ENCODE measurements at regions not wholly inside any gene's neighbourhood (a gene's known extent, or its start where the extent isn't known, plus 50 kb on each side); places are given as distances from the start of the nearest gene placed in this dataset.

DNA sequence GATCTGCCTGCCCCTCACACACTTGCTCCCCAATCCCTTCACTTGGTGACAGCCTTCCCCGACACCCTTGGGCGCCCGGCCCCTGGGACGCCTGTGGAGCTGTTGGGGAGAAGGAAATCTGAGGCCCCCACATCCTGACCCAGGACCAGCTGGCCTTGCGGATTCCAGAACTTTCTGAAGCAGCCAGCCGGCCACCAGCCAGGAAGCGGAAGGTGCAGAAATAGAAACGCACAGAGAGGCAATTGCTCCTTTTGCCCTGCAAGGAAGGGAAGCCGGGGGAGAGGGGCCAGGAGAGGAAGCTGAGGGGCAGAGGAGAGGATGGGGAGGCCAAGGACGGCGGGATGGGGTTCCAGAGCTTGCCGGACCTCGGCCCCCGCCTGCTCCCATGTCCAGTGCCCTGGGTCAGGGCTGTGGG is 66.7 kb upstream of the LINC01488 start:
- TF ChIP-seq NFYB (CRISPR knock-in tag; conservative IDR thresholded peaks at IDR 0.05; ENCODE audit: low read depth) = no peak
- TF ChIP-seq, protein P1, sequence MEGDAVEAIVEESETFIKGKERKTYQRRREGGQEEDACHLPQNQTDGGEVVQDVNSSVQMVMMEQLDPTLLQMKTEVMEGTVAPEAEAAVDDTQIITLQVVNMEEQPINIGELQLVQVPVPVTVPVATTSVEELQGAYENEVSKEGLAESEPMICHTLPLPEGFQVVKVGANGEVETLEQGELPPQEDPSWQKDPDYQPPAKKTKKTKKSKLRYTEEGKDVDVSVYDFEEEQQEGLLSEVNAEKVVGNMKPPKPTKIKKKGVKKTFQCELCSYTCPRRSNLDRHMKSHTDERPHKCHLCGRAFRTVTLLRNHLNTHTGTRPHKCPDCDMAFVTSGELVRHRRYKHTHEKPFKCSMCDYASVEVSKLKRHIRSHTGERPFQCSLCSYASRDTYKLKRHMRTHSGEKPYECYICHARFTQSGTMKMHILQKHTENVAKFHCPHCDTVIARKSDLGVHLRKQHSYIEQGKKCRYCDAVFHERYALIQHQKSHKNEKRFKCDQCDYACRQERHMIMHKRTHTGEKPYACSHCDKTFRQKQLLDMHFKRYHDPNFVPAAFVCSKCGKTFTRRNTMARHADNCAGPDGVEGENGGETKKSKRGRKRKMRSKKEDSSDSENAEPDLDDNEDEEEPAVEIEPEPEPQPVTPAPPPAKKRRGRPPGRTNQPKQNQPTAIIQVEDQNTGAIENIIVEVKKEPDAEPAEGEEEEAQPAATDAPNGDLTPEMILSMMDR (IDR thresholded peaks at IDR 0.05) = no peak
- TF ChIP-seq, protein P2, sequence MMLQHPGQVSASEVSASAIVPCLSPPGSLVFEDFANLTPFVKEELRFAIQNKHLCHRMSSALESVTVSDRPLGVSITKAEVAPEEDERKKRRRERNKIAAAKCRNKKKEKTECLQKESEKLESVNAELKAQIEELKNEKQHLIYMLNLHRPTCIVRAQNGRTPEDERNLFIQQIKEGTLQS (CRISPR knock-in tag; conservative IDR thresholded peaks at IDR 0.05) = no peak
- TF ChIP-seq, protein P3, sequence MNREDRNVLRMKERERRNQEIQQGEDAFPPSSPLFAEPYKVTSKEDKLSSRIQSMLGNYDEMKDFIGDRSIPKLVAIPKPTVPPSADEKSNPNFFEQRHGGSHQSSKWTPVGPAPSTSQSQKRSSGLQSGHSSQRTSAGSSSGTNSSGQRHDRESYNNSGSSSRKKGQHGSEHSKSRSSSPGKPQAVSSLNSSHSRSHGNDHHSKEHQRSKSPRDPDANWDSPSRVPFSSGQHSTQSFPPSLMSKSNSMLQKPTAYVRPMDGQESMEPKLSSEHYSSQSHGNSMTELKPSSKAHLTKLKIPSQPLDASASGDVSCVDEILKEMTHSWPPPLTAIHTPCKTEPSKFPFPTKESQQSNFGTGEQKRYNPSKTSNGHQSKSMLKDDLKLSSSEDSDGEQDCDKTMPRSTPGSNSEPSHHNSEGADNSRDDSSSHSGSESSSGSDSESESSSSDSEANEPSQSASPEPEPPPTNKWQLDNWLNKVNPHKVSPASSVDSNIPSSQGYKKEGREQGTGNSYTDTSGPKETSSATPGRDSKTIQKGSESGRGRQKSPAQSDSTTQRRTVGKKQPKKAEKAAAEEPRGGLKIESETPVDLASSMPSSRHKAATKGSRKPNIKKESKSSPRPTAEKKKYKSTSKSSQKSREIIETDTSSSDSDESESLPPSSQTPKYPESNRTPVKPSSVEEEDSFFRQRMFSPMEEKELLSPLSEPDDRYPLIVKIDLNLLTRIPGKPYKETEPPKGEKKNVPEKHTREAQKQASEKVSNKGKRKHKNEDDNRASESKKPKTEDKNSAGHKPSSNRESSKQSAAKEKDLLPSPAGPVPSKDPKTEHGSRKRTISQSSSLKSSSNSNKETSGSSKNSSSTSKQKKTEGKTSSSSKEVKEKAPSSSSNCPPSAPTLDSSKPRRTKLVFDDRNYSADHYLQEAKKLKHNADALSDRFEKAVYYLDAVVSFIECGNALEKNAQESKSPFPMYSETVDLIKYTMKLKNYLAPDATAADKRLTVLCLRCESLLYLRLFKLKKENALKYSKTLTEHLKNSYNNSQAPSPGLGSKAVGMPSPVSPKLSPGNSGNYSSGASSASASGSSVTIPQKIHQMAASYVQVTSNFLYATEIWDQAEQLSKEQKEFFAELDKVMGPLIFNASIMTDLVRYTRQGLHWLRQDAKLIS (CRISPR knock-in tag; IDR thresholded peaks at IDR 0.05; ENCODE audit: borderline replicate concordance) = no peak
